ENCODE measurements at regions not wholly inside any gene's neighbourhood (a gene's known extent, or its start where the extent isn't known, plus 50 kb on each side); places are given as distances from the start of the nearest gene placed in this dataset.

DNA sequence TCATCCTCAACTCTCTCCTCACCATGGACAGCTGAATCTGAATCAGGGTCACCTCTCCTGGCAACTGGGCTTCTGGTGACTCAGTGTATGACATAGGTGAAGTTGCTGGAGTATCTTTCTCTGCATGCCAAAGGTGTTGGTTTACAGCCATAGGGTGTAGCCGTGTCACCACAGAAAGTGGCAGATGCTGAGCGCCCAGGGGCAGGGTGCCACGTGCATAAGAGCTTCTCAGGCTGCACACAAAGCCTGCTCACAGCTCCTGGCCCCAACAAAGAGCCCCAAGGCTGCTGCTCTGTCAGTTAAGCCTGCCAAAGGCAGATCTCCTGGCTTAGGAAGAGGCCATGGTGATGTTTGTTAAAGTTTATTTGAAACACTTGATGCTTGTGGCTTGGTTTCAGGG is 297.7 kb upstream of the WWC1 start:
- Histone ChIP-seq H3K36me3 (no peaks in the 10 kb centered on the region), H3K4me1 (ENCODE audit: low read depth) (peaks cover 5% of the 10 kb centered on the region), H3K27ac (no peak overlapping the region), H3K27me3 (no peaks in the 10 kb centered on the region), H3K9me3 (ENCODE audit: low read depth) (no peaks in the 10 kb centered on the region), H3K4me3 (no peak overlapping the region)
- no peak for DNase-seq (ENCODE audit: low read depth in 1 of 2, low spot score in 1 of 2)
- TF ChIP-seq, protein P1, sequence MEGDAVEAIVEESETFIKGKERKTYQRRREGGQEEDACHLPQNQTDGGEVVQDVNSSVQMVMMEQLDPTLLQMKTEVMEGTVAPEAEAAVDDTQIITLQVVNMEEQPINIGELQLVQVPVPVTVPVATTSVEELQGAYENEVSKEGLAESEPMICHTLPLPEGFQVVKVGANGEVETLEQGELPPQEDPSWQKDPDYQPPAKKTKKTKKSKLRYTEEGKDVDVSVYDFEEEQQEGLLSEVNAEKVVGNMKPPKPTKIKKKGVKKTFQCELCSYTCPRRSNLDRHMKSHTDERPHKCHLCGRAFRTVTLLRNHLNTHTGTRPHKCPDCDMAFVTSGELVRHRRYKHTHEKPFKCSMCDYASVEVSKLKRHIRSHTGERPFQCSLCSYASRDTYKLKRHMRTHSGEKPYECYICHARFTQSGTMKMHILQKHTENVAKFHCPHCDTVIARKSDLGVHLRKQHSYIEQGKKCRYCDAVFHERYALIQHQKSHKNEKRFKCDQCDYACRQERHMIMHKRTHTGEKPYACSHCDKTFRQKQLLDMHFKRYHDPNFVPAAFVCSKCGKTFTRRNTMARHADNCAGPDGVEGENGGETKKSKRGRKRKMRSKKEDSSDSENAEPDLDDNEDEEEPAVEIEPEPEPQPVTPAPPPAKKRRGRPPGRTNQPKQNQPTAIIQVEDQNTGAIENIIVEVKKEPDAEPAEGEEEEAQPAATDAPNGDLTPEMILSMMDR (IDR thresholded peaks at IDR 0.05; ENCODE audit: low read depth, low read length), result no peak

DNA sequence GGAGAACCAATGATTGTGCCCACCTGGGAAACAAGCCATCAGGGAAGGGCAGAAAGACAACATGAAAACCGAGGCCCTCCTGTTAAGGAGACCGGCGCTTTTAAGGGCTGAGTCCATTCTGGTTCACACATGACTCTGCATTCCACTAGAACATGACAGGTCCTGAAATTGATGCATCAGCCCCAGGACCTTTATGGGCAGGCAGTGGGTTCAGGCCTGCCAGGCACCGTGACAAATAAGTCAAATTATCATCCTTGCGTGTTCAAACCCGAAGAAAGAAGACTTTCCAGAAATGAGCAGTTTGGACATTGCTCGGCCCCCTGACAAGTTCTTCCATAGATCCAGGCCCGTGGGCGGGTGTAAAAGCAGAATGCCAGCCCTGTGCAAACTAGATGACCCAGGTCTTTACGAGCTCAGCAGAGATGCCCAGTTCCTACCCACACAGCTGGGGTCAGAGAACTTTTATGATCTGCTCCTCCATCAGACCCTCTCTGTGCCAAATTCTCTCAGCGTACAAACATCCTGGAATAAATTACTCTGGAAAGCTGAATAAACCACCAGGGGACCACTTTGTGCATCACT is 295.5 kb upstream of the WWC1 start:
- Histone ChIP-seq H3K4me3 (no peak overlapping the region), H3K27me3 (no peaks in the 10 kb centered on the region), H3K36me3 (no peaks in the 10 kb centered on the region), H3K9me3 (ENCODE audit: low read depth) (no peaks in the 10 kb centered on the region), H3K4me1 (ENCODE audit: low read depth) (peaks cover 14% of the 10 kb centered on the region), H3K27ac (no peak overlapping the region)
- DNase-seq (ENCODE audit: low read depth in 1 of 2, low spot score in 1 of 2), result no peak
- TF ChIP-seq, protein P1 (IDR thresholded peaks at IDR 0.05; ENCODE audit: low read depth, low read length), result no peak

DNA sequence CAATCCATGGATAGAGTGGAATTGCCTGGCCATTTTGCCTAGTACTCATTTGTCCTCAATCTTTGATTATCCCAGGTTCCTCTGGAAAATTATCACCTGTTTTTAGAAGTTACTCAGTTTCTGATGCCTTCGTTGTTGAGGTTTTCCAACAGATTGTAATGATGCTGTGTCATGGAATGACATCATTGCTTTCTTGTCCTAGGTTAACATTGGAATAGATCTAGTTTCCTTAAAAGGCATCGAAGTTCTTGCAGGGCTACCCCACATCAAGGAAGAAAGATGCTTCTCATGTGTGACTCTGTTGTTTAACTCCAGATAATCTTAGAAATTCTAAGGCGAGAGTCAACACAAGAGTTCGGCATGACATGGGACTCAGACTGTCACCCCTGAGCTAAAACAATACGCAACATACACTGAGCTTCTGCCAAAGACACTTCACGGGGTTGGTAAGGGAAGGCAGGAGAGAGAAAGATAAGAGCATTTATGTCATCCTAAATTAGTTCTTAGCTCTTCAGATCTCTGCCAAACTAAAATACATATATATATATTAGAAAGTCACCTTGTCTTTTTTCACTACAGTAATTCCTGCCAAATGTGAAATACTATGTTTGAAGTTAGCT is 293.2 kb upstream of the WWC1 start:
- DNase-seq (ENCODE audit: low read depth in 1 of 2, low spot score in 1 of 2), result no peak
- no peak overlapping the region for H3K27ac ChIP-seq
- H3K27me3 ChIP-seq, result no peaks in the 10 kb centered on the region

DNA sequence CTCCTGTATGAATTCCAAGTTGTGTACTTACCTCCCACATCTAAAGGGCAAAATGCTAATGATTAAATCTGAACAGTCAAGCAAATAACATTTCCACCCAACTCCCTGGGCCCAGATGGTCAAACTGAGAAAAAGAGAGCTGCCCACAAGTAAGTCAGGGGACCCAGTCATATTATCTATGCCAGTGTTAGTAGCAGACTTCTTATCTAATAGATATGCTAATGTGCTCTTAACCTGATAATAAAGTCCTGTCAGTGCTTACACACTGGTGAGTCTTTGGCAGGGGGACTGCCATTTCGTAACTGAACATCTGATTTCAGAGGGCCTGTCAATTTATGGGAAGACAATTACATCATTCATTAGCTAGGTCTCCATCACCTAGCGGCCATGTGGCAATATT is 292.3 kb upstream of the WWC1 start:
- no peaks in the 10 kb centered on the region for H3K36me3 ChIP-seq
- TF ChIP-seq, protein P1 (IDR thresholded peaks at IDR 0.05; ENCODE audit: low read depth, low read length), result no peak
- H3K9me3 ChIP-seq (ENCODE audit: low read depth), result no peaks in the 10 kb centered on the region
- H3K27me3 ChIP-seq, result no peaks in the 10 kb centered on the region
- no peak overlapping the region for H3K4me3 ChIP-seq
- peaks cover 14% of the 10 kb centered on the region for H3K4me1 ChIP-seq (ENCODE audit: low read depth)
- peak in 1 of 2 donors; percentile 36 for DNase-seq (ENCODE audit: low read depth in 1 of 2, low spot score in 1 of 2)
- no peak overlapping the region for H3K27ac ChIP-seq

More for the DNA sequence above, 293.2 kb upstream of the WWC1 start:
- TF ChIP-seq, protein P1 (IDR thresholded peaks at IDR 0.05; ENCODE audit: low read depth, low read length), result no peak
- H3K4me1 ChIP-seq (ENCODE audit: low read depth), result peaks cover 14% of the 10 kb centered on the region
- no peaks in the 10 kb centered on the region for H3K9me3 ChIP-seq (ENCODE audit: low read depth)
- H3K4me3 ChIP-seq, result no peak overlapping the region
- H3K36me3 ChIP-seq, result no peaks in the 10 kb centered on the region

DNA sequence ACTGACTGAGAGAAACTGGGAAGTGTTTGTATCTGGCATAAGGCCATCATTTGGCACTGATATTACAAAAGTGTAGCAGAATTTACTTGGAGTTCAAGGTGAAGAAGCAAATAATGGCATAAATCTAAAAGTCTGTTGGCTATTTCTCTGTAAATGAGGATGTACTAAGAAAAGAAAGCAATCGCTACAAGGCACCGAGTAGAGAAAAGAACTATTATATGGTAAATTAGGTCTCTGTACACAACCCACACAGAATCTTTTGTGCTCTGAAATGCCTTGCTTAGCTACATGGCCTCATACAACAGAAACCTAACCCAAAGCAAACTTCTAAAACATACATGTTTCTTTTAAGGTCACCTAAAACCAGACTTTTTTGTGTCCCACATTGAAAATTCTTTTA is 290.1 kb upstream of the WWC1 start:
- H3K27ac ChIP-seq, result no peak overlapping the region
- no peaks in the 10 kb centered on the region for H3K36me3 ChIP-seq
- no peak overlapping the region for H3K4me3 ChIP-seq
- no peaks in the 10 kb centered on the region for H3K9me3 ChIP-seq (ENCODE audit: low read depth)
- DNase-seq (ENCODE audit: low read depth in 1 of 2, low spot score in 1 of 2), result no peak
- peaks cover 17% of the 10 kb centered on the region for H3K4me1 ChIP-seq (ENCODE audit: low read depth)
- no peaks in the 10 kb centered on the region for H3K27me3 ChIP-seq
- TF ChIP-seq, protein P1 (IDR thresholded peaks at IDR 0.05; ENCODE audit: low read depth, low read length), result no peak

Data from cardiac muscle cell (in vitro differentiated cells and primary cell).